ENCODE measurements at regions not wholly inside any gene's neighbourhood (a gene's known extent, or its start where the extent isn't known, plus 50 kb on each side); places are given as distances from the start of the nearest gene placed in this dataset.

GRCh38 chr14:62303437-62303836 is 541.2 kb downstream of the SNAPC1 start:
- Mint-ChIP-seq H3K9me3 (ENCODE audit: low read depth) (peaks cover 2% of the 10 kb centered on the region), H3K36me3 (ENCODE audit: low read depth) (no peaks in the 10 kb centered on the region), H3K27me3 (ENCODE audit: low read depth) (peaks cover 7% of the 10 kb centered on the region), H3K4me3 (ENCODE audit: unreplicated experiment) (no peak overlapping the region), H3K27ac (ENCODE audit: unreplicated experiment) (no peak overlapping the region), H3K4me1 (ENCODE audit: low read depth) (no peaks in the 10 kb centered on the region)
- no peak for TF ChIP-seq CTCF (IDR thresholded peaks at IDR 0.05)
- no peak for DNase-seq (ENCODE audit: low spot score)

GRCh38 chr14:62304257-62304656 is 542.0 kb downstream of the SNAPC1 start:
- Mint-ChIP-seq H3K4me1 (ENCODE audit: low read depth) (no peaks in the 10 kb centered on the region), H3K27ac (ENCODE audit: unreplicated experiment) (no peak overlapping the region), H3K36me3 (ENCODE audit: low read depth) (no peaks in the 10 kb centered on the region), H3K4me3 (ENCODE audit: unreplicated experiment) (no peak overlapping the region), H3K27me3 (ENCODE audit: low read depth) (peaks cover 3% of the 10 kb centered on the region), H3K9me3 (ENCODE audit: low read depth) (peaks cover 2% of the 10 kb centered on the region)
- DNase-seq (ENCODE audit: low spot score) = no peak
- TF ChIP-seq CTCF (IDR thresholded peaks at IDR 0.05) = no peak

GRCh38 chr14:62307844-62308243 is 545.6 kb downstream of the SNAPC1 start:
- no peak overlapping the region for H3K4me3 Mint-ChIP-seq (ENCODE audit: unreplicated experiment)
- TF ChIP-seq CTCF (IDR thresholded peaks at IDR 0.05) = no peak
- peaks cover 6% of the 10 kb centered on the region for H3K27me3 Mint-ChIP-seq (ENCODE audit: low read depth)
- H3K27ac Mint-ChIP-seq (ENCODE audit: unreplicated experiment) = no peak overlapping the region
- DNase-seq (ENCODE audit: low spot score) = no peak
- H3K9me3 Mint-ChIP-seq (ENCODE audit: low read depth) = no peaks in the 10 kb centered on the region
- no peaks in the 10 kb centered on the region for H3K4me1 Mint-ChIP-seq (ENCODE audit: low read depth)
- no peaks in the 10 kb centered on the region for H3K36me3 Mint-ChIP-seq (ENCODE audit: low read depth)

GRCh38 chr14:62308316-62308715 is 546.1 kb downstream of the SNAPC1 start:
- H3K9me3 Mint-ChIP-seq (ENCODE audit: low read depth) = no peaks in the 10 kb centered on the region
- peaks cover 6% of the 10 kb centered on the region for H3K27me3 Mint-ChIP-seq (ENCODE audit: low read depth)
- TF ChIP-seq CTCF (IDR thresholded peaks at IDR 0.05) = no peak
- no peak overlapping the region for H3K27ac Mint-ChIP-seq (ENCODE audit: unreplicated experiment)
- no peaks in the 10 kb centered on the region for H3K4me1 Mint-ChIP-seq (ENCODE audit: low read depth)
- DNase-seq (ENCODE audit: low spot score) = no peak
- H3K4me3 Mint-ChIP-seq (ENCODE audit: unreplicated experiment) = no peak overlapping the region
- H3K36me3 Mint-ChIP-seq (ENCODE audit: low read depth) = no peaks in the 10 kb centered on the region

- Mint-ChIP-seq H3K27me3 (ENCODE audit: low read depth) (peaks cover 6% of the 10 kb centered on the region), H3K4me3 (ENCODE audit: unreplicated experiment) (no peak overlapping the region), H3K9me3 (ENCODE audit: low read depth) (no peaks in the 10 kb centered on the region), H3K36me3 (ENCODE audit: low read depth) (no peaks in the 10 kb centered on the region), H3K27ac (ENCODE audit: unreplicated experiment) (no peak overlapping the region), H3K4me1 (ENCODE audit: low read depth) (no peaks in the 10 kb centered on the region)
- DNase-seq (ENCODE audit: low spot score) = no peak
- no peak for TF ChIP-seq CTCF (IDR thresholded peaks at IDR 0.05)
Observed at GRCh38 chr14:62308891-62309290, 546.7 kb downstream of the SNAPC1 start.

Measured in chondrocyte (in vitro differentiated cells).